SHP77 treated with DMSO at 0.1 percent for 48 hours (cell line): ENCODE measurements at regions not wholly inside any gene's neighbourhood (a gene's known extent, or its start where the extent isn't known, plus 50 kb on each side); places are given as distances from the start of the nearest gene placed in this dataset.

Experiments
- DNase-seq: peaks from one replicate; lab custom pipeline; 2025; lab: John Stamatoyannopoulos, UW

DNA sequence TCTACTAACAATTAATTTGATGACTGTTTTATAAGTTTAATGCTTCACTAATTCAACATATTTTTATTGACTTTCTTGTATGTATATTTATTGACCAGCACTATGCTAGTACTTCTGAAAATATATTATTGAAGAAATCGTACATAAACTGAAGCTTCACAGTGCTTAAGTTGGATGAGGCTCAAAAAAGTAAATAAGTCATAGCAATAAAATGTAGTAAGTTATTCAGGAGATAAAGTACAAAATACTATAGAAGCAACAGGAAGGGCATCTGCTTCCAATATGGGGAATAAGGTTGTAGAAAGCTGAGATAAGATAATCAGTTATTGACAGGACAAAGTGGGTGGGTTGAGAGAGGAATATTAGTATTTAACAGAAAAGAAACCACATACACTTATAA is 944.9 kb upstream of the MIR17HG start:
- DNase-seq = no peak

DNA sequence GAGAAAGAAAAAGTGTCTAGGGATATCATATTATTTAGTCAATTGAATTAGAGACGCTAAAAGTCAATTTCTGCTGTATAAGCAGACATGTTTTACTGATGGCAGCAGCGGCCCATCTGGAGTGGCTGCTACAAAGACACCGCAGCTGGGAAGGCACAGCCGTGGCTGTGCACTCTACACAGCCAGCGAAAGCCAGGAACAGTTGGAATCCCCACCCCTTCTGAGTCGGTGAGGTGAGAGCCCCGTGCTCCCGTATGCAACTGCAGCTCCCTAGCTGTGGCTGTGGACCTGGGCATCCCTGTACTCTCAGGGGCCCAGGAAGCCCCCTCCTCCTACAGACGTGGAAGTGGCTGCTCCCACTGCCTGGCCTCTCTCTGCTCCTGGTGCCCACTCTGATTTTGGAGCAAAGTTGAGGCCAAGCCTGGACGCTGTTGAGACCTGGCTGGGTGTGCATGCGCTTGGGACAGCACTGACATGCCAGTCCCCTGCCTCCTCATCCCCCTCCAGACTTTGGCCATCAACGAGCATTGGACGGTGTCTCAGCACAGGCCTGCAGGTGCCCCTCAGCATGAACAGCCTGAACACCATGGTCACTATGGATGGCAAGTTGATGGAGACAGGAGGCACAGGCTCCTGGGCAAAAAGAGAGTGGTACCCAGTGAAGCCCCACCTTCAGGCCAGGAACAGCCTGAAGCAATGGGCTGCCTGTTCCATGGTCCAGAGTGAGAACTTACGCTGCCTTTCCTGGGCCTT is 944.0 kb upstream of the MIR17HG start:
- no peak for DNase-seq

DNA sequence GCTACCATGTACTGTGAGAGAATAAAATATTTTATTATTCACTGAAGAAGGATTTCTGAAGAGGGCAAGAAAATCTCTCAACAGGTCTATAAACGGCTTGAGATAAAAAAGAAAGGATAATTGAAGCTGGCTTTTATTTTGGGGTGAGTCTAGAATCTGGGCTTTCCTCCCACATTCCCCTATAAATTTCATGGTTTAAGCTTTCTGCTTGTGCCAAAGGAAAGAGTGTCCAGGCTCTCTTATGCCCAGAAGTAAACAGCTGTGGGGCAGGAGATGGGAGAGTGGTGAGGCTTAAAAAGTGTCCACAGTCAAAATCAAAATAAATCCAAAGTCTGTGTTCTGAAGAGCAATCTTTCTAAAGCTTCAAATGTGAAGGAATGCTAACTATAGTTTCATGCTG is 942.2 kb upstream of the MIR17HG start:
- DNase-seq = no peak

DNA sequence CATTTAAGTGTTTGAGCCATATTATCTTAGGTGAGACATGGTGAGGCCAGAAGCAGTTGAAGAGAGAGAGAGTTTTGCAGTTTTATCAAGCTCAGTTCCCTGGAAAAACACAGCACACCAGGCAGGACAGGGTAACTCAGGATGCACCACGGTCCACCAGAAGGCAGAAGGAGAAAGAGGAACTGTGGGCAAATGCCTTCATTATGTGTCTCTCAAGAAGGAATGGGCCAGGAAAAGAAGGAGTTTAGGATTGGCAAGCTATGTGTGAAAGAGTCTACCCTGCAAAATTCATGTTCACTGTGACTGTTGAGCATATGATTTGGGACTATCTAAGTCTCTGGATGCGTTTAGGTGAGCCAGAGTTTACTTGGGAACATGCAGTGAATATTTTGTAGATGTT is 934.5 kb upstream of the MIR17HG start:
- no peak for DNase-seq

DNA sequence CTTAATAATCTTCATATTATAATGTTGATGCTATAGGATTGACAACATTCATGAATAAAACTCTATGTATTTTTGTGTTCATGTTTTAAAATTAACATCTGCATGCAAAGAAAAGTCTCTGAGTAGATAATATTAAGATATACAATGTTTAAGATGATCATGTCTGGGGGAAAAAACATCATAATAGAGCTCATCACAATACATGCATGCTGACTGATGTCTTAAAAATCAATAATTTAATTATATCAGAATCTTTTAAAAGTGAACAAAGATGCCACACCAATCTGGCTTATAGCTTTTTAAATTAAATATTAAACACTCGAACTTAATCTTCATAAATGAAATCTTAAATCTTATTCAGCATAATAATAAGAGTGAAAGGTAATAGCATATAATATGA is 933.9 kb upstream of the MIR17HG start:
- DNase-seq = no peak

DNA sequence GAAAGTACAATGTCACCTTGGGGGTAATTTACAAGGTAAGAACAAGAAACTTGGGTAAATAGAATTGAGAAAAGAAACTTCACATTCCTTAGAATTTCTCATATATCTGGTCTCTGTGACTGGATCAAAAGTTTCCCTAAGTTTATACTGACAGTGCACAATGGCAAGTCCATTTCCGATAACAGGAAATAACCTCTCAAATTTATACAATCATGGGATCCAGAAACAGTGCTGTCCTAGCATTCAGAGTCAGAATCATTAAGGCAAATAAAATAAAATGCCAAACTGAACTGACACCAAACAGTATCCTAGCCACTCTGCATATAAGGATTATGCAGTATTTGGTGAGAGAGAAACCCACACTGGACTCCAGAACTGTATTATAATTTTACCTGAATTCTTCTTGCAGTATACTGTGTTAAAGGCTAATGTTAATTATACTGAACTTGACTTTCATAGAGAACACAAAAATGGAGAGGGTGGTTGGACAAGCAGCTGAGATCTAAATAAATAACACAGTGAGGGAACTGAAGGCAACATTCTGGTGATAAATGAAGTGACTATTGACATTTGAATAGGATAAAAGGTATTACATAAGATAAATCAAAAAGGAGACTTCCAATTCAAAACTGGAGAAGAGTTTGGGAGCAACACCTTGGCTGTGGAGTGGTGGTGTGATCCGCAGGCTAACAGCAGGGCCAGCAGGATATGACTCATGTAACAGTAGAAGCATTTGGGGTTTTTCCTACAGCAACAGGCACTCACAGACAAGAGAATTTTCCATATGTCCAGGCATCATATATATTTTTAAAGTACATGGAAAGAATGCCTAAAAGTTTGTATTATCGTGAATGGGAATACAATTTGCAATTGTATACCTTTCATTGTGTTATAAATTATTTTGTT is 932.5 kb upstream of the MIR17HG start:
- DNase-seq = peak; percentile 41

DNA sequence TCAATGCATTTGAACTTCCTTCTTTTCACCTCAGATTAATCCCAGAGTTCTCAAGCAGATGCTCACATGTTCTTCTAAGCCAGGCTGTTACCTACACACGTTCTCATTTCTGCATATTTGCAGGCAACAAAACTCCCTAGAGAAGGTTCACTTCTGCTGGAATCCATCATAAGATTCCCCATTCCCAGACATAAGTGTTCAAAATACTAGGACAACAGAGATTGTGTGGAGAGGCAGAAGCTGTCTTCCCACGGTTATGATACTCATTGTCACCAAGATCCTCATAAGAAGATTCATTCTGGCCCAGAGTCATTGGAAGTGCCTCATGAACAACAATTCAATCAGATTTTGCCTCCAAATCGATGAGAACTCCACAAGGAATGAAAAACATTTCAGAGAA is 931.6 kb upstream of the MIR17HG start:
- DNase-seq = no peak

DNA sequence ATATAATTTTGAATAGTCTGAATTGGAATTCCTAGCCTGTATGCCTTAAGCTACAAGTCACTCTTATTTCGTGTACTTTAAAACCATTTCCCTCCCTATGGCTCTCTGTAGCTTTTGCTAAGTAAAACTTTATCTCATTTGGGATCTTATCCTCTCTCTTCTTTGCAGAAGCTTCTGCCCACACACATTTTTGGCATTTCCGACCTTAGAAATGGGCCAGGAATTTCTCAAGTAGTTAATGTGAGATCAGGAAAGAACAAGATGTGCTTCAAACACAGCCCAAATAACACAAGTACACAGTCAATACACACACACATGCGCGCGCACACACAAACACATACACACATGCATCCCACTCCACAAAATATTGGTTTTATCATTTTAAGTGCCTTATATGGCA is 931.0 kb upstream of the MIR17HG start:
- DNase-seq = no peak

DNA sequence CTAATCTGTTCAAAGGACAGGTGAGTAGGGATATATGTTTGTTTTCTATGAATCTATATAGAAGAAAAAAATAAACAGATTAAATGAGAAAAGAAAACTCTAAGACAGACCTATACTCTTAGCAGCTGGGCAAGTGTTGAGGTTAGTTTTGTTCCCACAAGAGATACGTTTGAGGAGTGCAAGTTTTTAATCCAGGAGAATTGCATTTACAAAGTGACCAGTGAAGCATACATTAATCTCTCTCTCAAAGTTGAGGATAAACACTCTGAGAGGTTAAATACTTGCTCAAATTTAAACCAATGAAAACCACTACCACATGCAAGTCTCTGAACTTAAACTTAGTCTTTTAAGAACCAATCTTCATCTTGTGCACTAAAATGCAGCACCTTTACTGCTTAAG is 930.5 kb upstream of the MIR17HG start:
- DNase-seq = no peak

DNA sequence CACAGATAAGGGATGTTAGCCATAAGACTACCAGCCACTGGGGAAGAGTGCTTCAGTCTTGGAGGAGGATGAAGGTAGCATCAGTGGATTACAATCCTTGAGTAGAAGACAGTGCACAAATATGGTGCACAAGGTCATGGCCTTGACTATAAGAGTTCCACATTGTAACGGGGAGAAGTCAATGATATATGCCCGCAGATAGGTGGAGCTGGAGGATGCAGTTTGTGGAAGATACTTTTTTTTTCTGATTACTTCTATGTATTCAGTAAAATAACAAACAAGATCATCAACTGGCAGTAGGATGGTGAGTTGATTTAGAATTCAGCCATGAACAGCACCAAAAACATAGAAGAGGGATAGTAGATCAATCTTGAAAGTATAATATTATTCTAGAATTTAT is 926.8 kb upstream of the MIR17HG start:
- no peak for DNase-seq

DNA sequence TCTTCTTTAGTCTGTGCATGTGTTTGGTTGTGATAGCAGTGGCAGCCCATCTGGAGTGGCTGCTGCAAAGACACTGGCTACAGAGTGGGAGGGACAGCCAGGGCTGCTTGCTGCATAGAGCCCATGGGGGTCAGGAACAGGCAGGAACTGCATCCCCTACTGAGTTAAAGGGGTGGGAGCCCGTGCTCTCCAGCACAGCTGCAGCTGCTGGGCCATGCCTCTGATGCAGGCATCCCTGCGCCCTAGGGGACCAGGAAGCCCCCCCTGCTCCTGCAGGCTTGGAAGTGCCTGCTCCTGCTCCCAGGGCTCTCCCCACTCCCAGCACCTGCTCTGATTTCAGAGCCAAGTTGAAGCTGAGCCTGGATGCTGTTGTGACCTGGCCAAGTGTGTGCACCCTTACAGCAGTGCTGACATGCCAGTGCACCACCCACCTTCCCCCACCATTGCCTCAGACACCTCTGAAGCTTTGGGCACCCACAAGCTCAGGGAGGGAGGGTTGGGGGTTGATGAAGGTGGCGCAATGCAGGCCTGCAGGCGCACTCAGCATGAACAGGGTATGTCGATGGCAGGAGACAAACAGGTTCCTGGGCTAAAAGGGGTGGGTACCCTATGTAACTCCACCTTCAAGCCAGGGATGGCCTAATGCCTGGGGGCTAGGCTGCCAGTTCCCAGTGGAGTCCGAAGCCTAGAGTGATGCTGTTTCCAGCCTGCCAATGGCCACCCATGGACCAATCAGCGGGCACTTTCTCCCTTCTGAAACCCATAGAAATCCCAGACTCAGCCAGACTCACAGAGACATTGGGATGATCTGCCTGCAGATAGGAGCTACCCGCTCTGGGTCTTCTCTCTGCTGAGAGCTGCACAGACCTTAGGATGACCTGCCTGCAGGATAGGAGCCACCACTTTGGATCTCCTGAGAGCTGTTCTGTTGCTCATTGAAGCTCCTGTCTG is 919.9 kb upstream of the MIR17HG start:
- DNase-seq = no peak

DNA sequence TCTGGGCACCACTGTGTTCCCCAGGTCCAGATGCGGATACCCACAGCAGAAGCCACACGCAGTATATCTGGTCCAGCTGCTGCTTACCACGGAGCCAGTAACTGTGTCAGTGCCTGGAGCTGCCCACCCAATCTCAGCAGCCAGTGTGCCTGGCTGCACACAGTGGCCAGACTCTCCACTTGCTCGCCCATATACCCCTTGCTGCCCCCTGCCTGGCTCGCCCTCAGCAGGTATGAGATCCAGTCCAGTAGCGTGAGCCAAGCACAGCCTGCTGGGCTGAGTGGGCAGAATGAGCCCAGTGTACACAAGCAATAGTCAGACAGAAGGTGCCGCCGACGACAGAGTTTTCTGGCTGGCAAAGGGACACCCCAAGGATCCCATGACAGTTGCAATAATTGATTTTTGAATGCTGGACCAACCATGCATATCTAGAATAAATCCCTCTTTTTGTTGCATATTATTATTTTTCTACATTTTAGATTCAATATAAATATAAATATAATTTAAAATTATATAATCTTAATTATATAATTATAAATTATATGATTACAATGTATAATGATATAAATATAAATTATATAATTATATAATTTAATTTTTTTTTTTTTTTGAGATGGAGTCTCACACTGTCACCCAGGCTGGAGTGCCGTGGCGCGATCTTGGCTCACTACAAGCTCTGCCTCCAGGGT is 918.8 kb upstream of the MIR17HG start:
- DNase-seq = no peak

DNA sequence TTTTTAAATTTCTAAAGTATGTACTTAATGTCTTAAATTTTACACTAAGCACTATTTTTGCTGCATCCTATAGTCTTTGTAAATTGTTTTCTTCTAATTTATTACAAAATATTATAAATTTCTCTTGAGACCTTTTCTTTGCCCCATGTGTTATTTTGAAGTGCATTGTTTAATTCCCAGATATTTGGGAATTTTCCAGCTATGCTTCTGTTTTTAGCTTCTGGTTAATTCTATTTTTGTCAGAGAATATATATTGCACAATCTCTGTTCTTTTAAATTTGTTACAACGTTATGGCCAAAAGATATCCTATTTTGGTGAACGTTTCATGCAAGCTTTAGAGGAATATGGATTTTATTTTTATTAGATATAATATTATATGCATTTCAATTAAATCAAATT is 917.4 kb upstream of the MIR17HG start:
- DNase-seq = no peak

DNA sequence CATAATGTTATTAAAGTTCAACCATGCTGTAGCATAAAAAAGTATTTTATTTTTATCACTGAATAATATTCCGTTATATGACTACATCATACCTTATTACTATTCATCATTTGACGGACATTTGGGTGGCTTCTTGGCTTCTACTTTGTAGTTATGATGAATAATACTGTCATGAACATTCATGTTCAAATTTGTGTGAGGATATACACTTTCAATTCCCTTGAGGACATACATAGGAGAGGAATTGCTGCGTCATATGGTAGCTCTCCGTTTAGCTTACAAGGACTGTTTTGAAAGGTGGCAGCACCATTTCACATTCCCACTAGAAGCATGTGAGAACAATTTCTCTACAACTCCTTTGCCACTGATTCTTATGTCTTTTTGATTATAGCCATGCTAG is 910.8 kb upstream of the MIR17HG start:
- no peak for DNase-seq

DNA sequence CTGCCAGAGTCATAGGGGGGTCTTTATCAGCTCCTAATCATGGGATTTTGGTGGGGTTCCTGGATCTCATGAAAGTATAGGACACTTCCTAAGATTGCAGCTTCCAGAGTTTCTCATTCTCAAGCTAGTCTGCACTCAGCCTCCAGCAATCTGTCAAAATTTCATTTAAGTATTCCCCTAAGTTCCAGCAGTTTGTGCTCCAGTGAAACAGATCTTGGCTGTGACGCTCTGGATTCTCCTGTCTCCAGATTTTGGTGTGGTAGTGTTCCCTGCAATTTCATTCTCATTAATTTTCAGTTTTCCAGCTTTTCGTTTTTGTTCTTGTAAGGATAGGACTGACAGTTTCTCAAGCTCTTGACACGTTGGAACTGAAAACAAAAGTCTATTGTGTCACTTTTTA is 908.9 kb upstream of the MIR17HG start:
- DNase-seq = no peak

DNA sequence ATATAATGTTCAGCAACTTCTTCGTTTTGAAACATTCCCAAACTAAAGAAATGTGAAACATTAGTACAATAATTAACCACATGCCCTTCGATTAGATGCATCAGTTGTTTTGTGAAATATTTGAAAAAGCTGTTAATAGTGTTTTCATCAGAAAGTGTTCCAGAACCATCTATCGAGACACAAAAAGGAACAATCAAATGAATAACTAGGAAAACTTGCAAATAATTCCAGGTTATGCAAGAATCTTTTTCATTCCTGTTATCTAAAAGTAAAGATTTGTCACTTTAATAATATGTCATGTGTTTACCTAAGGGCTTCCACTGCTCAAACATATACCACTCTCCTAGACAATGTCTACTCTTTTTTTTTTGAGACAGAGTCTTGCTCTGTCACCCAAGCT is 904.2 kb upstream of the MIR17HG start:
- DNase-seq = no peak

DNA sequence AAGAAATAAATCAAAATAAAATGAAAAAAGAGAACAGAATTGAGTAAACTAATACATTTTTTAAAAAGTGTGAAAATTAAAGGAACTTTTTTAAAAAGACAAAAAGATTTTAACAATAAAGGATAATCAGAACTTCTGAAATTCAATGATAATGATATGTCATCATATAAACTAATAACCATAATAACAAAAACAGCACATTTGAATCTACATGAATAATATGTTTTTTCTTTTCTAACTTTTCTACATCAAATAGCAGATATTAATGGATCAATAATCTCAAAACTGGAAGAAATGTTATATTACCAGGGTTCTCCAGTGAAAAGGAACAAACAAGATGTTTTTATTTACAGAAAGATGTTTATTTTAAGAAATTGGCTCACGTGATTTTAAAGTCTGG is 903.3 kb upstream of the MIR17HG start:
- no peak for DNase-seq

DNA sequence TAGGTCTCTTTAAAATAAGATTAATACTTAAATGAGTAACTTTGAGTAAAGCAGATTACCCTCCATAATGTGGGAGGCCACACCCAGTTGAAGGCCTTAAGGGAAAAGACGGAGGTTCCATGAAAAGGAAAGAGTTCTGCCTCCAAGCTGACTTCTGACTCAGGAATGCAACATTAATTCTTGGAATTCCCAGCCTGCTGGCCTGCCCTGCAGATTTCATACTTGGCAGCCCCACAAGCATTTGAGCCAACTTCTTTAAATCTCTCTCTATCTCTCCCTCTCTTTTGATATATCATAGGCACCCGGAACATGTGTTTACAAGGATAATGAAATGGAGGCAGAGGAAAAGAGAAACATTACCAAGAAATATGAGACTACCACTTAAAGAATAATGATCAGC is 902.3 kb upstream of the MIR17HG start:
- no peak for DNase-seq

DNA sequence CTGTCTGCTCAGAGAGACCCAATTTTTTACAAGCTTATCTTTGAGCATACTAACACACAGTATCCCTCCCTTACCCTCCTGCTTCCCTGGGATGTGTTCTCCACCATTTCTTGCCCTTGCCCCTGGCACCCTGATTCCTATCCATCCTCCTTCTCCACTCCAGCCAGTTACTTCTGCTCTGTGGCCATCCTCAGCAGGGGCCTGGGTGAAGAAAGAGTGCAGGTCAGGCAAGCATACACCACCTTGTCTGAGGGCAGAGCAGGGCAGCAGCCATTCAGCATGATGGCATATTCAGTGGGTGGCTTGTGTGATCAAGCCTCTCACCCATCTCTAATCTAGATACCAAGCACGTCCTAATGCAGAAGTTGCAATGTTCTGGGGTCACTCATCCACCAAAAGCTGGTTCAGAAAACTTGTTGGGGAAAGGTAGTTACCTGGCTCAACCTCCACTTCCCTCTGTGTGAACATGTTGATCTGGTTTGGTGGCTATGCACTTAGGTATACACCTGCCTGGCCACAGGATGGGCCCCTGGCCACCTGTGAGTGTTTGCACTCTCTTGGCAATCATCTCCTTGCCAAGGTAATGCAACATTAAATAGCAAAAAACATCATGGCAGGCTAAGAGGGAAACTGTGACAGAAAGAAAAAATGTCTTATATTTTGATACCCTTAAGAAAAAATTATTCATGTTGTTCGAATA is 900.3 kb upstream of the MIR17HG start:
- no peak for DNase-seq

DNA sequence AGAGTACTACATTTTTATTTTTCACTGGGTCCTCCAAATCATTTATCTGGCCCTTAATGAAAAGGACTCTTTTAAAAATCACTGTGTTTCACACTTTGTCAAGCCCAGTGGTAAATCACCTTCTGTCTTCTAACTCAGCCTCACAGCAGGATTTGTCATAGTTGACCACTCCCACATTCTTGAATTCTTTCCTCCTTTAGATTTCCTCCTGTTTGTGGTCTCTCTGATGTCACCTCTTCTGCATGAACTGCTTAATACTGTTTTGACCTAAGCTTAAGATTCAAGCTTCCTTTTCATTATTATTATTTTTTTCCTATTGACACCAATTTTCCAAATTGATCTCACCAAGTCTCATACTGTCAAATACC is 899.8 kb upstream of the MIR17HG start:
- DNase-seq = no peak

DNA sequence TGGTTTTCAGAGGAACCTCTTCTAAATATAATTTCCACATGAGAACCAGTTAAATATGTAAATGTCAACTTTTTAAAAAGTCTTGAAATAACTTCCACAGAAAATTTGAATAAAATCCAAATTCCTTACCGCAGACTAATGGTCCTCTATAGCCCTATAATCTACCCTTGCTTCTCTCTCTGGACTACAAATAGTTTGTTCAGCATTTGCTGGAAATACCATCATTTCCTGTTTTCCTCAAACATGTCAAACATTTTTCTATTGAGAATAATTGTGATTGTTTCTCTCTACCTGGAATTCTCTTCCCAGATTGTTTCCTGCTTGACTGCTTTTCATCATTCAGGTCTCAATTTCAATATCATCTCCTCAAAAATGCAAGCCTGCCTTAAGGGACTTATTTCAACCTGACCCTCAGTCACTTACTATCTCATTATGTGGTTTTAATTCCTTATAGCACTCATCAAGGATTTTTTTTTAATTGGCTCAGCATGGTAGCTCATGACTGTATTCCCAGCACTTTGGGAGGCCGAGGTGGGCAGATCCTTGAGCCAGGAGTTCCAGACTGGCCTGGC is 898.9 kb upstream of the MIR17HG start:
- DNase-seq = no peak
